HCT116 (cell line): ENCODE measurements at regions not wholly inside any gene's neighbourhood (a gene's known extent, or its start where the extent isn't known, plus 50 kb on each side); places are given as distances from the start of the nearest gene placed in this dataset.

Source experiments
- POLR2AphosphoS5 ChIP-seq: IDR thresholded peaks from 2 replicates; pipeline ENCODE4 v1.6.1; 2011; ENCODE audit warnings: mild to moderate bottlenecking, low read depth, low read length, moderate library complexity
- TF ChIP-seq, protein P1 (sequence below), 3 experiments: fragments of 200-600 bp in 1 of 3; sonication (generic) in 1 of 3; IDR thresholded peaks in 2 of 3; conservative IDR thresholded peaks in 1 of 3; 2 replicates each; pipeline ENCODE4 v1.5.1; 2012 to 2017; ENCODE audit warnings: low read depth in 2 of 3, low read length in 2 of 3, antibody characterized with exemption in 1 of 3, borderline replicate concordance in 1 of 3, control low read depth in 1 of 3, mild to moderate bottlenecking in 1 of 3, mixed read lengths in 1 of 3, mixed run types in 1 of 3, moderate library complexity in 1 of 3; ENCODE audit not compliant: insufficient read depth in 1 of 3

DNA sequence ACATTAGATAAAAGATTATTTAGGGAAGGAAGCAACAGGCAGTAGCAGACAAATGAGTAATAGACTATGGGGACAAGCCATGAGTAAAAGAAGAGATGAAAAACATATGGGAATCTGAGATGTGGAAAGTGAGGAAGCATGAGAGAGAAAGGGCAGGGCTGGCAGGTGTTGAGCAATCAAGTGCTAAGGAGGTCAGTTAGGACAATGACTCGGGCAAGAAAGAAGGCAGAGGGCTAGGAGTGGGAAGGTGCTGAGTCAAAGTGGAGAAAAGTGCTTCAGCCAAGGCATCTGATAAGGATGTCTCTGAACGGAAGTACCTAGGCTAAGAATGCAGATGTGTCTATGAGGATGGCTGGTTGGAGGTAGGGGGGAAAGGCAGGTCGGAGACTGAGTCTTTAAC, 291.9 kb upstream of the HTR2A start:
- TF ChIP-seq, protein P1, sequence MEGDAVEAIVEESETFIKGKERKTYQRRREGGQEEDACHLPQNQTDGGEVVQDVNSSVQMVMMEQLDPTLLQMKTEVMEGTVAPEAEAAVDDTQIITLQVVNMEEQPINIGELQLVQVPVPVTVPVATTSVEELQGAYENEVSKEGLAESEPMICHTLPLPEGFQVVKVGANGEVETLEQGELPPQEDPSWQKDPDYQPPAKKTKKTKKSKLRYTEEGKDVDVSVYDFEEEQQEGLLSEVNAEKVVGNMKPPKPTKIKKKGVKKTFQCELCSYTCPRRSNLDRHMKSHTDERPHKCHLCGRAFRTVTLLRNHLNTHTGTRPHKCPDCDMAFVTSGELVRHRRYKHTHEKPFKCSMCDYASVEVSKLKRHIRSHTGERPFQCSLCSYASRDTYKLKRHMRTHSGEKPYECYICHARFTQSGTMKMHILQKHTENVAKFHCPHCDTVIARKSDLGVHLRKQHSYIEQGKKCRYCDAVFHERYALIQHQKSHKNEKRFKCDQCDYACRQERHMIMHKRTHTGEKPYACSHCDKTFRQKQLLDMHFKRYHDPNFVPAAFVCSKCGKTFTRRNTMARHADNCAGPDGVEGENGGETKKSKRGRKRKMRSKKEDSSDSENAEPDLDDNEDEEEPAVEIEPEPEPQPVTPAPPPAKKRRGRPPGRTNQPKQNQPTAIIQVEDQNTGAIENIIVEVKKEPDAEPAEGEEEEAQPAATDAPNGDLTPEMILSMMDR (IDR thresholded peaks at IDR 0.05 in 2 of 3, conservative IDR thresholded peaks at IDR 0.05 in 1 of 3; ENCODE audit: borderline replicate concordance in 1 of 3, insufficient read depth in 1 of 3, low read depth in 2 of 3, low read length in 2 of 3) = no peak
- TF ChIP-seq POLR2AphosphoS5 = no peak
